Parathyroid adenoma (tissue), 2 donors: ENCODE measurements at regions not wholly inside any gene's neighbourhood (a gene's known extent, or its start where the extent isn't known, plus 50 kb on each side); places are given as distances from the start of the nearest gene placed in this dataset.

Experiments used
- H2AFZ ChIP-seq: fragments of 300-600 bp; sonication (generic); one replicate; pipeline ENCODE4 v1.7.0; 2017; ENCODE audit warnings: antibody characterized with exemption, mild to moderate bottlenecking
- H3K27ac ChIP-seq: fragments of 300-600 bp; sonication (generic); one replicate; pipeline ENCODE4 v1.7.0; 2017
- H3K27me3 ChIP-seq: fragments of 300-600 bp; sonication (generic); one replicate; pipeline ENCODE4 v1.7.0; 2017; ENCODE audit warnings: low read length; ENCODE audit not compliant: control insufficient read depth, insufficient read depth
- H3K36me3 ChIP-seq: fragments of 300-600 bp; sonication (generic); one replicate; pipeline ENCODE4 v1.7.0; 2017; ENCODE audit warnings: low read length; ENCODE audit not compliant: control insufficient read depth, insufficient read depth
- H3K4me1 ChIP-seq: fragments of 300-600 bp; sonication (generic); one replicate; pipeline ENCODE4 v1.7.0; 2017; ENCODE audit warnings: control low read depth
- H3K4me2 ChIP-seq: fragments of 300-600 bp; sonication (generic); one replicate; pipeline ENCODE4 v1.7.0; 2017; ENCODE audit warnings: low read length
- H3K4me3 ChIP-seq: fragments of 300-600 bp; sonication (generic); one replicate; pipeline ENCODE4 v1.7.0; 2017; ENCODE audit warnings: low read depth, low read length
- H3K79me2 ChIP-seq: fragments of 300-600 bp; sonication (generic); one replicate; pipeline ENCODE4 v1.7.0; 2017; ENCODE audit warnings: control low read depth
- H3K9ac ChIP-seq: fragments of 300-600 bp; sonication (generic); one replicate; pipeline ENCODE4 v1.7.0; 2017; ENCODE audit warnings: mild to moderate bottlenecking
- H3K9me3 ChIP-seq: fragments of 300-600 bp; sonication (generic); one replicate; pipeline ENCODE4 v1.7.0; 2017; ENCODE audit warnings: low read length; ENCODE audit not compliant: control insufficient read depth
- TF ChIP-seq, protein P1 (sequence below): fragments of 300-600 bp; sonication (generic); IDR thresholded peaks from one replicate; pipeline ENCODE4 v1.7.0; 2017; ENCODE audit warnings: antibody characterized with exemption, mild to moderate bottlenecking
- donor health status: primary hyperparathyroidism.

DNA sequence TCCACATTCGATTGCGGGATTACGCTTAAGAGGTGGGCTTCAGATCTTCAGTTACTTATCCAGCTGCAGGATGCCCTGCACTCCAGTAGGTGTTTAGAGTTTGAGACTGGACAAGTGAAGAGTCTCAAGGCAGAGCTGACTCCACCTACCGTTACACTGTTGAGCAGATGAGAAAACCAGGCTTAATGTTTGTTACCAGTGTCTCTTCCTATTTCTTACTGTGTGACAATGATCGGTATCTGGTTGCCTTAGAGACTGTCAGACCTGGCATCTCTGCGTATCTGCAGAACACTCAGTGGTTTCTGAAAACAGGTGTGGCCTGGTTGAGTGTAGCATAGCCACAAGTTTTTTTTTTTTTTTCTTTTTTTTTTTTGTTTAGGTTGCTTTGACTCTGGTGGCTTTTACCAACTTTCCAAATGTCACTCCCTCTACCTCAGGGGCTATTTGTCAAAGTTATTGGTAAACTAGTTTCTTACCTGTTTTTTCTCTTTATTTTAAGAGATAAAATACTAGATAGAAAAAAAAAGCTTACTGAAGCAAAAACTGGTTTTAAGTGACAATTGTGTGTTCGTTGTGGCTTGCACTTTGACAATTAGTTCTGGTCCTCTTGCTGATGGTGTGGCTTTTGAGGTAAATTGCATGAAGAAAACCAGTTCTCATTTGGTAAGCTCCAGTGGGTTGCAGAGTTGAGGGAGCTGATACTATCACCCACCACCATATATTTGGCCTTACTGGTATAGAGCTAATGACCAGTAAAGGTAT lies 284.8 kb downstream of the ETS1 start:
- Histone ChIP-seq H3K9me3 (no peaks in the 10 kb centered on the region), H3K79me2 (no peaks in the 10 kb centered on the region), H3K4me3 (no peak overlapping the region), H2AFZ (no peak overlapping the region), H3K4me1 (no peaks in the 10 kb centered on the region), H3K27ac (no peak overlapping the region), H3K9ac (no peak overlapping the region), H3K36me3 (no peaks in the 10 kb centered on the region), H3K4me2 (no peak overlapping the region), H3K27me3 (no peaks in the 10 kb centered on the region)
- TF ChIP-seq, protein P1, sequence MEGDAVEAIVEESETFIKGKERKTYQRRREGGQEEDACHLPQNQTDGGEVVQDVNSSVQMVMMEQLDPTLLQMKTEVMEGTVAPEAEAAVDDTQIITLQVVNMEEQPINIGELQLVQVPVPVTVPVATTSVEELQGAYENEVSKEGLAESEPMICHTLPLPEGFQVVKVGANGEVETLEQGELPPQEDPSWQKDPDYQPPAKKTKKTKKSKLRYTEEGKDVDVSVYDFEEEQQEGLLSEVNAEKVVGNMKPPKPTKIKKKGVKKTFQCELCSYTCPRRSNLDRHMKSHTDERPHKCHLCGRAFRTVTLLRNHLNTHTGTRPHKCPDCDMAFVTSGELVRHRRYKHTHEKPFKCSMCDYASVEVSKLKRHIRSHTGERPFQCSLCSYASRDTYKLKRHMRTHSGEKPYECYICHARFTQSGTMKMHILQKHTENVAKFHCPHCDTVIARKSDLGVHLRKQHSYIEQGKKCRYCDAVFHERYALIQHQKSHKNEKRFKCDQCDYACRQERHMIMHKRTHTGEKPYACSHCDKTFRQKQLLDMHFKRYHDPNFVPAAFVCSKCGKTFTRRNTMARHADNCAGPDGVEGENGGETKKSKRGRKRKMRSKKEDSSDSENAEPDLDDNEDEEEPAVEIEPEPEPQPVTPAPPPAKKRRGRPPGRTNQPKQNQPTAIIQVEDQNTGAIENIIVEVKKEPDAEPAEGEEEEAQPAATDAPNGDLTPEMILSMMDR: no peak

DNA sequence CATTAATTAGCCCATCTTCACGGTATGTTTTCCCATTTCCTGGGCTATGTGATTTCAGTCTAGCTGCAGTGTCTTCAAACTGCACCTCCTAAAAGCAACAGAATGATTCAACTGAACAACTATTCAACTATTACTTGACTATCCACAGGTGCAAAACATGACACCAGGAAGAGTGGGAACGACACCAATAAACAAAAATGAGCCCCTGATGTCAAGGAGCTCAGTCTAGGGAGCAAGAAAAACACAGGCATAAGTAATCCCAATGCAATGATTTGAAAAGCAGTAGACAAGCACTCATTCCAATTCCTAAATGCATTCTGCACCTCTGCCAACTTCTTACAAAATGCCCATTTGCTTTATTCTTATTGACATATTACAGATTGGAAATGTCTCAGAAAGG lies 285.6 kb downstream of the ETS1 start:
- no peak overlapping the region for H3K4me2 ChIP-seq
- H3K27ac ChIP-seq: no peak overlapping the region
- H2AFZ ChIP-seq: no peak overlapping the region
- no peaks in the 10 kb centered on the region for H3K36me3 ChIP-seq
- H3K9ac ChIP-seq: no peak overlapping the region
- no peaks in the 10 kb centered on the region for H3K79me2 ChIP-seq
- H3K27me3 ChIP-seq: no peaks in the 10 kb centered on the region
- H3K4me3 ChIP-seq: peak overlapping the region; percentile 5
- H3K4me1 ChIP-seq: no peaks in the 10 kb centered on the region
- TF ChIP-seq, protein P1: no peak
- no peaks in the 10 kb centered on the region for H3K9me3 ChIP-seq

DNA sequence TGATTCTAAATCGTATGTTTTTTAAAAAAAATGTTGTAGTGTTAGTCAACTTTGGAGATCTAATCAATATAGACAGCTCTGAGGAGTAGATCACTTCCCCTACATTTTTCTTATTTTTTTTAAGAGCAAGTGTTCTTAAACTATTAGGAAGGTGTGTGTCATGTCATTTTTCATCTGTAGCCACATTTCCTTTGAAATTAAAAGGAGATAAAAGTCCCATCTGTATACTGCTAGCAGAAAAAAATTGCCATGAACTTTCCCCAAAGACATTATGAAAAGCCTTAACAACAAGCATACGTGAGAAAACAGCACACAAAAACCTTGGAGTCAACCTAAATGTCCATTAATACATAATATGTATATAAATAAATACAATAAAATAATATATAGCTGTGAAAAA lies 286.6 kb downstream of the ETS1 start:
- Histone ChIP-seq H3K9ac (no peak overlapping the region), H2AFZ (no peak overlapping the region), H3K27me3 (no peaks in the 10 kb centered on the region), H3K27ac (no peak overlapping the region), H3K9me3 (no peaks in the 10 kb centered on the region), H3K79me2 (no peaks in the 10 kb centered on the region), H3K4me3 (no peak overlapping the region), H3K4me1 (no peaks in the 10 kb centered on the region), H3K36me3 (no peaks in the 10 kb centered on the region), H3K4me2 (no peak overlapping the region)
- TF ChIP-seq, protein P1: no peak

DNA sequence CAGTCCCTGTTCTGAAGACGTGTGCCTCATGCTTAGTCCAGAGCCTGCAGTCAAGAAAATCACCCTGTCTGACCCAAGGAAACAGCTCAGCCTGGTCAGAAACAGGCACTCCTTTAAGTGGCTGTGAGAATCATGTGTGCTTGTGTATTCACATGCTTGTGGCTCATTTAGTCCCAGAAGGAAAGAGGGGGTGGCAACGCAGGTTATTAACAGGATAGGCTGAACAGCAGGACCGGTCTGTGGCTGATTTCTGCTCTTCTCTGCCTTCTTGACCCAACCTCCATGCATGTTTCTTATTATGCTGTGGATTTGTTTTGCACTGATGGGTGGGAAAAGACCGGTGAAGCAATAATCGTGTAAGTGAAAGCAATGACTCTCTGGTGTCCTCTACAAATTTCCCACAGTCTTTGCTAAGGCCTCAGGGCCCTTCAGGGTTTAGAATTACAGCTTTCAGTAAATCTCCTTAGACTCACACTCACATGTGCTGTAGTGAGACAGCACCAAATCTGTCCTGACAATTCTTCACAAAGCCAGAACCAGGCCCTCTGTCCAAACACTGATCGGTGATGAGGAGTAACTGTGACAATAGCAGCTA lies 288.1 kb downstream of the ETS1 start:
- H3K4me2 ChIP-seq: no peak overlapping the region
- no peaks in the 10 kb centered on the region for H3K4me1 ChIP-seq
- H2AFZ ChIP-seq: no peak overlapping the region
- H3K9me3 ChIP-seq: no peaks in the 10 kb centered on the region
- TF ChIP-seq, protein P1: no peak
- no peaks in the 10 kb centered on the region for H3K36me3 ChIP-seq
- no peak overlapping the region for H3K9ac ChIP-seq
- H3K79me2 ChIP-seq: no peaks in the 10 kb centered on the region
- no peaks in the 10 kb centered on the region for H3K27me3 ChIP-seq
- H3K4me3 ChIP-seq: no peak overlapping the region
- no peak overlapping the region for H3K27ac ChIP-seq

DNA sequence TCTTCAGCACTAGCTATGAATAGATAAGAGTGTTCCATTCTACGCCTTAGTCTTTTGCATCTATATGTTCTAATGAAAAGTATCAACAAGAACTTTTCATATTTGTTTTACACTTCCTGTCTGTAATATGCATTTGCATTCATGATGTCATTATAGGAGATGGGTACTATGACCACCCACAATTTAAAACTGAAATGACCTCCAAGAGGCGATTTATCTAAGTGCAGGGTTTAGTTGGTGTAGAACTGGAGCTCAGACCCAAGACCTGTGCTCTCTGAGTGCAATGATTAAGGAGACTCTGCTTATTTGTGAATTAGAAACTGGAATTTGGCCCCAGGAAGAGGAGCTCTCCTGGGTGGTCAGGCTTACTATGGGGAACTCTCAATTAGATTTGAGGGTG lies 289.1 kb downstream of the ETS1 start:
- H3K9me3 ChIP-seq: no peaks in the 10 kb centered on the region
- H3K27ac ChIP-seq: no peak overlapping the region
- no peaks in the 10 kb centered on the region for H3K4me1 ChIP-seq
- H2AFZ ChIP-seq: no peak overlapping the region
- no peaks in the 10 kb centered on the region for H3K36me3 ChIP-seq
- no peak overlapping the region for H3K4me3 ChIP-seq
- H3K4me2 ChIP-seq: no peak overlapping the region
- TF ChIP-seq, protein P1: no peak
- no peaks in the 10 kb centered on the region for H3K27me3 ChIP-seq
- no peak overlapping the region for H3K9ac ChIP-seq
- H3K79me2 ChIP-seq: no peaks in the 10 kb centered on the region
